IPS-15b (cell line): ENCODE measurements at regions not wholly inside any gene's neighbourhood (a gene's known extent, or its start where the extent isn't known, plus 50 kb on each side); places are given as distances from the start of the nearest gene placed in this dataset.
"Not testable (repeated sequence)": the region's sequence is repeated elsewhere in the genome, so short reads cannot be mapped to it uniquely, and the experiment has no call there.

Source experiments
- H3K27me3 ChIP-seq: one replicate; pipeline ENCODE4 v1.6.1; 2013; ENCODE audit warnings: low read length; ENCODE audit not compliant: control insufficient read depth, insufficient read depth
- H3K36me3 ChIP-seq: one replicate; pipeline ENCODE4 v1.6.1; 2013; ENCODE audit warnings: low read length; ENCODE audit not compliant: control insufficient read depth, insufficient read depth
- H3K4me1 ChIP-seq: one replicate; pipeline ENCODE4 v1.6.1; 2013; ENCODE audit warnings: mild to moderate bottlenecking, low read length; ENCODE audit not compliant: control insufficient read depth, insufficient read depth
- H3K4me3 ChIP-seq: one replicate; pipeline ENCODE4 v1.5.1; 2013; ENCODE audit warnings: low read depth, low read length
- H3K9ac ChIP-seq: one replicate; pipeline ENCODE4 v1.6.1; 2013; ENCODE audit warnings: low read depth, mild to moderate bottlenecking, low read length
- H3K9me3 ChIP-seq: one replicate; pipeline ENCODE4 v1.6.1; 2013; ENCODE audit warnings: mild to moderate bottlenecking, low read length; ENCODE audit not compliant: control insufficient read depth, insufficient read depth

DNA sequence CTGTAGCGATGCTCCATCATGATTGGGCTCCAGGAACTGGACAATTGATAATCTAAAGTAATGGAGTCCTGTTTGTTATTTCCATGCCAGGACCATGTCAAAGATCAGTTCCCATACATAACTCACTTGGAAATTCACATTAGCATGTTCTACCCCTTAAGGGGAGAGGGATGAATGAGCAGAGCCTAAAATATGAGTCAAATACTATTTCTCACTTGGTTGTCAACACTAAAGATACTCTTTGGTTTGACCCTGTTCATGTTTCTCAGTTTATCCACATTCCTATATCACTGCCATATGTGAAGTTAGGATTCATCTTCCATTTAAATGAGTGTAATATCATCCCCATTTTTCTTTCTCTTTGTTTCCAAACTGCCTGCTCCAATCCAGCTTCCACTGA lies 321.6 kb upstream of the PAPPA start:
- H3K4me3 ChIP-seq = no peak overlapping the region
- no peak overlapping the region for H3K9ac ChIP-seq
- H3K27me3 ChIP-seq = no peaks in the 10 kb centered on the region
- H3K36me3 ChIP-seq = no peaks in the 10 kb centered on the region
- no peaks in the 10 kb centered on the region for H3K9me3 ChIP-seq
- peaks cover 2% of the 10 kb centered on the region for H3K4me1 ChIP-seq

DNA sequence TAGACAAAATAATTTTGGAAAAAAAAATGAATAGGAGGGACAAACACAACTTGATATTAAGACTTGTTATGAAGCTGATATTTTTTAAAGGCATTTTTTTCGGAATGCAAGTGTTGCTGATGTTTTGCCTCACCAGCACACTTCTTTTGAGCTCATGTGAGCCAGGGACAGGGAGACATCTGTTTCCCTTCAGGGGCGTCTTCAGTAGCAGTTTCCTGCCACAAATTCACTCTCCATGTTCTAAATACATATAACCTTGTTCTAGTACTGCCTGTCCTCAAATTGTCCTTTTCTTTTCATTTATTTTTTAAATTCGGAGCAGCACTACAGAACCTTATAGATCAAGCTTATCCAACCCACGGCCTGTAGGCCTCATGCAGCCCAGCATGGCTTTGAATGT lies 316.0 kb upstream of the PAPPA start:
- H3K4me1 ChIP-seq = peaks cover 11% of the 10 kb centered on the region
- H3K27me3 ChIP-seq = no peaks in the 10 kb centered on the region
- peak overlapping the region; percentile 39 for H3K4me3 ChIP-seq
- H3K9me3 ChIP-seq = no peaks in the 10 kb centered on the region
- H3K9ac ChIP-seq = no peak overlapping the region
- peaks cover 2% of the 10 kb centered on the region for H3K36me3 ChIP-seq

DNA sequence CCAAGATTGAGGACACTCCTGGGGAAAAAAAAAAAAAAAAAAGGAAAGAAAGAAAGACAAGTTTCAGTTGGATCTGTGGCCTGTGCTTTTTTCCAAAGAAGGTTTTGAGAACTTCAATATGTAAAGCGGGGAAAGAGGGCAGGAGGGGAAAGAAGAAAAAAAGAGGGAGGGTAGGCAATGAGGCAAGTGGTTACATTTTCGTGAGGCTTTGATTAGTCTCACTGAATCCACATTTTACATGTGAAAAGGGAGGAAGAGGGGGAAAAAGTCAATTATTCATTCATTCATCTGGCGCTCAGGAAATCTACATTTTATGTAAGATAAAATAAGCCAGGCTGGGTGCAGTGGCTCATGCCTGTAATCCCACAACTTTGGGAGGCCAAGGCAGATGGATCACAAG lies 315.2 kb upstream of the PAPPA start:
- H3K4me1 ChIP-seq = peaks cover 11% of the 10 kb centered on the region
- H3K9ac ChIP-seq = no peak overlapping the region
- no peak overlapping the region for H3K4me3 ChIP-seq

DNA sequence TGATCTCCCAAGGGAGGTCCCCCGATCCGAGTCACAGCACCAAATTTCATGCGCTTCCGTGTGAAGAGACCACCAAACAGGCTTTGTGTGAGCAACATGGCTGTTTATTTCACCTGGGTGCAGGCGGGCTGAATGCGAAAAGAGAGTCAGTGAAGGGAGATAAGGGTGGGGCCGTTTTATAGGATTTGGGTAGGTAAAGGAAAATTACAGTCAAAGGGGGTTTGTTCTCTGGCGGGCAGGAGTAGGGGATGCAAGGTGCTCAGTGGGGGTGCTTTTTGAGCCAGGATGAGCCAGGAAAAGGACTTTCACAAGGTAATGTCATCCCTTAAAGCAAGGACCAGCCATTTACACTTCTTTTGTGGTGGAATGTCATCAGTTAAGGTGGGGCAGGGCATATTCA lies 309.2 kb upstream of the PAPPA start:
- H3K36me3 ChIP-seq, H3K9me3 ChIP-seq, H3K27me3 ChIP-seq: not testable (repeated sequence)
- Histone ChIP-seq H3K4me1 (peaks cover 11% of the 10 kb centered on the region), H3K9ac (peak overlapping the region; percentile 79), H3K4me3 (peak overlapping the region; percentile 63)

More for the DNA sequence above, 315.2 kb upstream of the PAPPA start:
- Histone ChIP-seq H3K9me3 (no peaks in the 10 kb centered on the region), H3K36me3 (peaks cover 2% of the 10 kb centered on the region), H3K27me3 (no peaks in the 10 kb centered on the region)

DNA sequence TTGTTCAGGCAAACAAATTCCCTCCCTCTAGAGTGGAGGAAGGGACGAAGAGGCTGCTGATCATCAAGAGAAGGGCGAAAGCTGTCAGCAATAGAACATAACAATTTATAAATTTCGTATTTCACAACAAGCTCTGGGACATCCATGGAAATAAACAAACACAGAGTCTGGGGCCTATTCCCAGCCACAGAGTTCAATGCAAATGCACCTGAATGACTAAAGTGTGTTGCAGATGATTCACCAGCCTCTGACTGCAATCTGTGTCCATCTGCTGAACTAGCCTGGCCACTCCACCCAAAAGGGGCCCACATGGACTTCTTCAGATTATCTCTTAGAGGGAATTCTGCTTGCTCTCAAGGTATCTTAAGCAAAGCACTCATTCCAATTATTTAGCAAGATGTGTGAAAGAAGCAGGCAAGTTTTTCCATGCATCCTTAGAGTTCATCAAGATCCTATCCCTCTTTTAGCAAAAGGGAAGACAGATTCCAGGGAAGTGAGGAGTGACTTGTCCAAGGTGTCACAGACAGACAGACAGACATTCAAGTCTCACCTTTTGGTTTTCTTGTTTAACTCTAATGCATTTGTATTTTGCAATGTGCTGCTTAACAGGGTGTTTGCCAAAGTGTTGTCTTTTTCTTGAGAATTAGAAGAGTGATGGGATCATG lies 307.8 kb upstream of the PAPPA start:
- no peak overlapping the region for H3K9ac ChIP-seq
- no peak overlapping the region for H3K4me3 ChIP-seq
- no peaks in the 10 kb centered on the region for H3K9me3 ChIP-seq
- no peaks in the 10 kb centered on the region for H3K27me3 ChIP-seq
- no peaks in the 10 kb centered on the region for H3K36me3 ChIP-seq
- H3K4me1 ChIP-seq = peaks cover 11% of the 10 kb centered on the region

DNA sequence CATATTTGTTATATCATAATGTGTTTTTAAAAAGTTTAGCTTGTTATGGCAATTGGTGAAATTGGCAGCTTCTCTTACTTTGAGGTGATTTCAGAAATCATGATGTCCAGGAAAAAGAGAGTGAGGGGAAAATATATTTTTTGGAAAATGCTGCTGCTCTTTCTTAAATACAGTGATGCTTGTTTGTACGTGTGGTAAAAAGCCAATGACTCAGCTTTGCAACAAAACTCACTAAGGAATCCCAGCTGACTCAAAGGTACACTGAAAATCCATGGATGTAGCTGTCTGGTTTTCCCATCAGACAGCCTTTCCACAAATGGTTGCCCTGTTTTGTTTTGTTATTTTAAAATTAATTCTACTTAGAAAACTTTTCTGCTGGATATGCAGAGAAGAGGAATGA lies 306.4 kb upstream of the PAPPA start:
- Histone ChIP-seq H3K4me1 (peaks cover 11% of the 10 kb centered on the region), H3K9me3 (no peaks in the 10 kb centered on the region)

DNA sequence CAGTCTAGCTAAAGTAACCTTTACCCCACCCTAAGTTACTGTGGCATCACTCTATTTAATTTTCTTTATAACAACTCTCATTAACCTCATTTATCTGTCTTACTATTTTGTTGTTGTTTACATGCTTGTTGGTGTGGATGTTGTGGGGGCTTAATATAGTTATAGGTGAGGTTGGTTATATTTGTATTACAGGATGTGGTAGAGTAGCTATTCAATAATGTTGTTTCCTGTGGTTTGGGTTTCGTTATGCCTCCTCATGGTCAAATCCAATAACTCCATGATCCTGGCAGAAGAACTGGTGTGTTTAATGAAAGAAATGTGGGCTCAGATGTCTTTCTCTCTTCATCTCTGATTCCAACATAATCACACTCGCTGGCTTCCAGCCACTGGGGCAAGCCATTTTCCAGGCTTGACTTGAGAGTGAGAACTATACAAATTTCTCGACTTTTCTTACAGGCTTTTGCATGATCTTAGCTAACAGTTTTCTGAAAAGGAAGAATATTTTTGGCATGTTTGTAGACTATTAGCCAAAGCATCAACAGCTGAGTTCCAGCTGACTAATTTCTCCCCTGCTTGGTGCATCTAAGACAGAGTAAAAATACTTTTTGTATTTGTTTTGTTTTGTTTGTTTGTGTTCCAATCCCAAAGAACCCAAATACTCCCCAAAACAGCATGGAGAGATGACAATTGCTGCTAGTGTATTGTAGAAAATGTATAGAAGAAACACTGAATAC lies 303.7 kb upstream of the PAPPA start:
- no peak overlapping the region for H3K9ac ChIP-seq
- peaks cover 11% of the 10 kb centered on the region for H3K4me1 ChIP-seq
- H3K9me3 ChIP-seq = no peaks in the 10 kb centered on the region
- H3K36me3 ChIP-seq = no peaks in the 10 kb centered on the region
- H3K27me3 ChIP-seq = no peaks in the 10 kb centered on the region
- H3K4me3 ChIP-seq = no peak overlapping the region

More for the DNA sequence above, 306.4 kb upstream of the PAPPA start:
- Histone ChIP-seq H3K9ac (no peak overlapping the region), H3K36me3 (no peaks in the 10 kb centered on the region), H3K4me3 (no peak overlapping the region), H3K27me3 (no peaks in the 10 kb centered on the region)

DNA sequence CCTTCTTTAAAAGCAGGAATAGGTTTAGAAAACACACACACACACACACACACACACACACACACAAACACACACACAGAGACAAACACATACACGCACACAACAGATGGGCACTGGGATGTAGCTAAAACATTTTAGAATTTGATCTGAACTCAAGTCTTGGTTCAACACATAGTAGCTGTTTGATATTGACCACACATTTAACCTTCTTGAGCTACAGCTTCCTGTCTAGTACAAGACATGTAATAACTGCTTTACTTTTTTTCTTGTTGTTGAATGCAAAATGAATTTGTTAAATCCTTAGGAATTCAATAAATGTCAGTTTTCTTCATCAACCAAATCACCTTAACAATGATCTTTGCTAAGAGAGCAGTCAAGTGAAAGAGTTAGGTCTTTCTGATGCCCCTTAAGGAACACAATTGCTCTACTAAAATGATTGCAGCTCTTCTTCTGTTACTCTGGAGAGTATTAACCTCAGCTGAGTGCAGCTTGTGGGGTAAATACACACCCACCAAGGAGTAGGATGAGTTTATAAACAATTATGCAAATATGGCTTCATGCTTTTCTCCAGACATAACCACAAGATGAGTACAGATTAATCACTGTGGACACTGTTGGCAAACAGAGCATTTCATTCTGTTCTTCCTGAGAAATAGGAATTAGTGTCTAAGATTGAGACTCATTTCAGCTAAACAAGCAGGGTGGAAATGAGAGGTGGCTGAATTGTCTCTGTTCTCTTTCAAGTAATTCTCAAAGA lies 302.9 kb upstream of the PAPPA start:
- Histone ChIP-seq H3K36me3 (no peaks in the 10 kb centered on the region), H3K4me1 (peaks cover 13% of the 10 kb centered on the region), H3K27me3 (no peaks in the 10 kb centered on the region), H3K9ac (no peak overlapping the region), H3K9me3 (no peaks in the 10 kb centered on the region), H3K4me3 (no peak overlapping the region)

DNA sequence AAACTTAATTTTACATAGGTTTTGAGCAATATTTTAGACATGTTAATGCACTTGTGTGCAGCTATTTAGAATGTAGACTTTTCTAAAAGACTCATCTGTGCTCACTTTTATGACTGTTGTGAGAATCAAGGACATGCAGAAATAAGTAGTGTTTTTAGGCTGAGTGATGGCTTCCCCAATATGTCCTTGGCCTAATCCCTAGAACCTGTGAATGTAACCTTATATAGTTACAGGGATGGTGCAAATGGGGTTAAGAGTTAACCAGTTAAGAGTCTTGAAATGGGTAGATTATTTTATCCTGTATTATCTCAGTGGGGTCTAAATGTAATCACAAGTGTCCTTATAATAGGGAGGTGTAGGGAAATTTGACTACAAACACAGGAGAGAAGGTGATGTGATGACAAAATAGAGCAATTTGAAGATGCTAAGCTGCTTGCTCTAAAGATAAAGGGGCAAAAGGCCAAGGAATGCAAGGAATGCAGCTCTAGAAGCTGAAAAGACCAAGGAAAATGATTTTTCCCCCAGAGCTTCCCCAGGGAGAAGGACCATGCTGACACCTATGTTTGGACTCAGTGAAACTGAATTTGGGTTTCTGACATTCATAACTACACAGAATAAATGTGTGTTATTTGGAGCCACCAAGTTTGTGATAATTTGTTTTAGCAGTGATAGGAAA lies 298.0 kb upstream of the PAPPA start:
- no peak overlapping the region for H3K9ac ChIP-seq
- H3K4me1 ChIP-seq = peaks cover 6% of the 10 kb centered on the region
- H3K27me3 ChIP-seq = no peaks in the 10 kb centered on the region
- H3K4me3 ChIP-seq = no peak overlapping the region
- no peaks in the 10 kb centered on the region for H3K36me3 ChIP-seq
- no peaks in the 10 kb centered on the region for H3K9me3 ChIP-seq

DNA sequence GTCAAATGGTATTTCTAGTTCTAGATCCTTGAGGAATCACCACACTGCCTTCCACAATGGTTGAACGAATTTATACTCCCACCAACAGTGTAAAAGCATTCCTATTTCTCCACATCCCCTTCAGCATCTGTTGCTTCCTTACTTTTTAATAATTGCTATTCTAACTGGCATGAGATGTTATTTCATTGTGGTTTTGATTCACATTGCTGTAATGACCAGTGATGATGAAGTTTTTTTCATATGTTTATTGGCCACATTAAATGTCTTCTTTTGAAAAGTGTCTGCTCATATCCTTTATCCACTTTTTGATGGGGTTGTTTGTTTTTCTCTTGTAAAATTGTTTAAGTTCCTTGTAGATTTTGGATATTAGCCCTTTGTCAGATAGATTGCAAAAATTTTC lies 295.2 kb upstream of the PAPPA start:
- not testable (repeated sequence) for H3K4me3 ChIP-seq, H3K27me3 ChIP-seq, H3K9me3 ChIP-seq, H3K4me1 ChIP-seq, H3K9ac ChIP-seq, H3K36me3 ChIP-seq

DNA sequence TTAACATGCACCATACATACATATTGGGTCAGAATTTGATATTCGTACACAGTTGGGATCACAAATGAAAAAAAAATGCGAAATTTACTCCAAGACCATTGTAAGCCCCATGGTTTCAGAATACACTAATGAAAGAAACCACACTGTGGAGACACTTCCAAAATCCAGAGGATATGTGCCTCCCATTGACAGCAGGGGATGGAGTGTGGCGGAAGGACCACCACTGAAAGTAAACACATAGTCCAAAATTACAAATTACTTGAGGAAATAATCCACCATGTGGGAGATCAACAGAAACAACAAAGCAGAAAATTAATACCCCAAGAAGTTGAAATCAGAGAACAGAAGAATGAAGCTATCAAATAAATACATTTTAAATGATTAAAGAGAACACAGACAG lies 291.6 kb upstream of the PAPPA start:
- H3K9me3 ChIP-seq = no peaks in the 10 kb centered on the region
- H3K9ac ChIP-seq = no peak overlapping the region
- H3K4me3 ChIP-seq = no peak overlapping the region
- no peaks in the 10 kb centered on the region for H3K36me3 ChIP-seq
- no peaks in the 10 kb centered on the region for H3K4me1 ChIP-seq
- no peaks in the 10 kb centered on the region for H3K27me3 ChIP-seq
